GM12873 (cell line): ENCODE measurements at regions not wholly inside any gene's neighbourhood (a gene's known extent, or its start where the extent isn't known, plus 50 kb on each side); places are given as distances from the start of the nearest gene placed in this dataset.

Source experiments
- TF ChIP-seq, protein P1 (sequence below): IDR thresholded peaks from 2 replicates; pipeline ENCODE4 v1.5.1; 2012; ENCODE audit warnings: low read depth, mild to moderate bottlenecking, moderate library complexity, low read length, control low read depth; ENCODE audit not compliant: insufficient read depth; ENCODE audit errors: missing control alignments

DNA sequence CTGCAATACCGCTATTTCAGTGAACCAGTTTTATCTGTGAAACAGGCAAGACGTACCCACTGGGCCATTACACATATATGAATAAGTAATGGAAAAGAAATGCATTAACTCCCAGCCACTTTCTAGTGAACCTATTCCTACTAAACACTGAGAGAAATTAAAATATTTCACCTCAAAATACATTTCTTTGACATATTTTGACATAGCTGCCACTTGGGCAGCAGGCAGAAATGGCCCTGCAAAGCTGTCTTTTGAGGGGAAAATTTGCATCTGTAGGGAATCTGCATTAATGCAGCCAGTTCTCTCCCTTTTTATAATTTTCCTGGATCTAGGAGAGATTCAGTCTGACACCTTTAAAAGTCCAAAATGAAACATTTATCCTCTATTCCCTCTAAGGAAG lies 714.8 kb upstream of the POM121L12 start:
- TF ChIP-seq, protein P1, sequence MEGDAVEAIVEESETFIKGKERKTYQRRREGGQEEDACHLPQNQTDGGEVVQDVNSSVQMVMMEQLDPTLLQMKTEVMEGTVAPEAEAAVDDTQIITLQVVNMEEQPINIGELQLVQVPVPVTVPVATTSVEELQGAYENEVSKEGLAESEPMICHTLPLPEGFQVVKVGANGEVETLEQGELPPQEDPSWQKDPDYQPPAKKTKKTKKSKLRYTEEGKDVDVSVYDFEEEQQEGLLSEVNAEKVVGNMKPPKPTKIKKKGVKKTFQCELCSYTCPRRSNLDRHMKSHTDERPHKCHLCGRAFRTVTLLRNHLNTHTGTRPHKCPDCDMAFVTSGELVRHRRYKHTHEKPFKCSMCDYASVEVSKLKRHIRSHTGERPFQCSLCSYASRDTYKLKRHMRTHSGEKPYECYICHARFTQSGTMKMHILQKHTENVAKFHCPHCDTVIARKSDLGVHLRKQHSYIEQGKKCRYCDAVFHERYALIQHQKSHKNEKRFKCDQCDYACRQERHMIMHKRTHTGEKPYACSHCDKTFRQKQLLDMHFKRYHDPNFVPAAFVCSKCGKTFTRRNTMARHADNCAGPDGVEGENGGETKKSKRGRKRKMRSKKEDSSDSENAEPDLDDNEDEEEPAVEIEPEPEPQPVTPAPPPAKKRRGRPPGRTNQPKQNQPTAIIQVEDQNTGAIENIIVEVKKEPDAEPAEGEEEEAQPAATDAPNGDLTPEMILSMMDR, result no peak

DNA sequence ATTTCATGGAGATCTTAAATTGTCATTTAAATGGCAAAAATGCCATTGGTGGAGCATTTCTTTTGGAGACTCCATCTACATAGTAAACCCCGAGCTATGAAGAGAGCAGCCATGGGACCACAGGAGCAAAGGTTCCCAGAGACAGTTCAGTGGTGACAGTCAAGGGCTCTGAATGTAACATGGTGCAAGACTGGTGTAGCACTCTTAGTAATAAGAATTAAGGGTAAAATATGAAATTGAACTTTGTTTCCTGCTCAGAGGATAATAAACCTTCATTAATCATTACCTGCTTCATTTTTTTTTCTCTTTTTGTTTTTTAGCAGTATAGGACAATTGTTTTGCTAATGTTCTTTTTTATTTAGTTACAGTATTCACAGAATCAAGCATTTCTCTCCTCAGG lies 717.5 kb upstream of the POM121L12 start:
- TF ChIP-seq, protein P1, result no peak

DNA sequence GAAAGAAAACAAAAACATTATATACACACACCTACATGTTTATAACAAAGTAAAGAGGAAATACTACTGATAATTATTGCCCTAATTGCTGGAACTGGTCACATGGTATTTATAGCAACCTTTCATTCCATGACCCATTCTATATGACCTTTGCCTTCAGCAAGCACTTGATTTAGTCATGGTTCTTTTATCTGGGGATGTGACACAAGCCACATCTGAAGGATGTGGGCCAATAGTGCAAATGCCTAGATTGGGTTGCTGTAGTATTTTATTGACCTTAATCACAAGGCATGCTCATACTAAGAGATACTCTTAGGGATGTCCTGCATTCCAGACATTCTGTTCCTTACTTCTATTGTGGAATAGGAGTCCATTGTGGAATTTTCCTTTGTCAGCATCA lies 723.5 kb upstream of the POM121L12 start:
- TF ChIP-seq, protein P1, result no peak

DNA sequence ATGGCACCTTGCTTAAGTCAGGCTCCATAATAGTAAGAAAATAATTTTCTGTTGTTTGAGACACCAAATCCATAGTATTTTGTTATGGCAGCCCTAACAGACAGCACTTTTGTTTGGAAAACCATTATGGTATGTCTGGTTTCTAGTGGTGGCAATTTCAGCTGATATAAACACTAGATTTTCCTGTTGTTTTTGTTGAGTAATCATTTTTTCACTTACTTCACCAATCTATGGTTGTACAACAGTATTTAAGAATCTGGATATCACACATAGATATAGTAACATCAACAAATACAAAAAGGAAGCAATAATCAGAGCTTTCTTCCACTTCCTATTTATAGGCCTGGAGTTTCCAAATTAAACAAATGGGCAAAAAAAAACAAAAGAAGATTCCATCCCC lies 725.8 kb upstream of the POM121L12 start:
- TF ChIP-seq, protein P1, result no peak

DNA sequence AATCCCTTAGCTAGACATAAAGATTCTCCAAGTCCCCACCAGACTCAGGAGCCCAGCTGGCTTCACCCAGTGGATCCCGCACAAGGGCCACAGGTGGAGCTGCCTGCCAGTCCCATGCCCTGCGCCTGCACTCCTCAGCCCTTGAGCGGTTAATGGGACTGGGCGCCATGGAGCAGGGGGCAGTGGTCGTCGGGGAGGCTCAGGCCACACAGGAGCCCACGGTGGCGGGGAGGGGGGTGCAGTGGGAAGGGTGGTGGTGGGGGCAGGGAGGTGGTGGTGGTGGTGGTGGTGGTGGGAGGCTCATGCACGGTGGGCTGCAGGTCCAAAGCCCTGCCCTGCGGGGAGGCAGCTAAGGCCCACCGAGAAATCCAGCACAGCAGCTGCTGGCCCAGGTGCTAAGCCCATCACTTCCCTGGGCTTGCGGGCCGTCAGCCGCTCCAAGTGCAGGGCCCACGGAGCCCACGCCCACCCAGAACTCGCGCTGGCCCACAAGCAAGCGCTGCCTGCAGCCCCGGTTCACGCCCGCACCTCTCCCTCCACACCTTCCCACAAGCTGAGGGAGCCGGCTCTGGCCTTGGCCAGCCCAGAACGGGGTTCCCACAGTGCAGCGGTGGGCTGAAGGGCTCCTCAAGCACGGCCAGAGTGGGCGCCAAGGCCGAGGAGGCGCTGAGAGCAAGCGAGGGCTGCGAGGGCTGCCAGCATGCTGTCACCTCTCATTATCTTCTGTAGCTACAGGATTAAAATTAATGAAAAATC lies 732.5 kb upstream of the POM121L12 start:
- TF ChIP-seq, protein P1, result no peak

DNA sequence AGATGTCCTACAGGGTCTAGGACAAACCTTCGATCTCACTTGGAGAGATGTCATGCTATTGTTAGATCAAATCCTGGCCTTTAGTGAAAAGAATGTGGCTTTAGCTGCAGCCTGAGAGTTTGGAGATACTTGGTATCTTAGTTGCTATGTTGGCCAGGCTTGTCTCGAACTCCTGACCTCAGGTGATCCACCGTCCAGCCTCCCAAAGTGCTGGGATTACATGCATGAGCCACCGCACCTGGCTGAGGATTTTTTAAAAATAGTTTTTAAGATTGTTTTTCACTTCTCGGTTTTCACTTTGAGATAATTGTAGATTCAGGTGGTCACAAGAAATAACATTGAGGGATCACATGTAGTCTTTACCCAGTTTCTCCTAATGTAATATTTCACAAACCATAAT lies 738.3 kb upstream of the POM121L12 start:
- TF ChIP-seq, protein P1, result no peak

DNA sequence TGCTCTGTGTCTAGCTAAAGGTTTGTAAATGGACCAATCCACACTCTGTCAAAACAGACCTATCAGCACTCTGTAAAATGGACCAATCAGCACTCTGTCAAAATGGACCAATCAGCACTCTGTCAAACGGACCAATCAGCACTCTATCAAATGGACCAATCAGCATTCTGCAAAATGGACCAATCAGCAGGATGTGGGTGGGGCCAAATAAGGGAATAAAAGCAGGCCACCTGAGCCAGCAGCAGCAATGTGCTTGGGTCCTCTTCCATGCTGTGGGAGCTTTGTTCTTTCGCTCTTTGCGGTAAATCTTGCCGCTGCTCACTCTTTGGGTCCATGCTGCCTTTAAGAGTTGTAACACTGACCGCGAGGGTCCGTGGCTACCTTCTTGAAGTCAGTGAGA lies 740.5 kb upstream of the POM121L12 start:
- TF ChIP-seq, protein P1, result no peak
